NB4 (cell line): ENCODE measurements at regions not wholly inside any gene's neighbourhood (a gene's known extent, or its start where the extent isn't known, plus 50 kb on each side); places are given as distances from the start of the nearest gene placed in this dataset.

Experiments used
- DNase-seq: peaks from one replicate; pipeline ENCODE4 v3.0.0; 2010; ENCODE audit warnings: low read depth
- H3K4me3 ChIP-seq: one replicate; pipeline ENCODE4 v1.5.1; 2011; ENCODE audit warnings: mild to moderate bottlenecking, low read depth, low read length, moderate library complexity
- MYC ChIP-seq: IDR thresholded peaks from 2 replicates; pipeline ENCODE4 v1.6.1; 2011; ENCODE audit warnings: low read depth, low read length
- POLR2A ChIP-seq: IDR thresholded peaks from 2 replicates; pipeline ENCODE4 v1.6.1; 2011; ENCODE audit warnings: mild to moderate bottlenecking; ENCODE audit not compliant: insufficient read length; ENCODE audit errors: extremely low read depth
- TF ChIP-seq, protein P1 (sequence below): IDR thresholded peaks from 2 replicates; pipeline ENCODE4 v1.6.1; 2011; ENCODE audit warnings: low read depth, low read length
- TF ChIP-seq, protein P2 (sequence below): IDR thresholded peaks from one replicate; pipeline ENCODE4 v1.5.1; 2012; ENCODE audit warnings: low read depth, low read length

DNA sequence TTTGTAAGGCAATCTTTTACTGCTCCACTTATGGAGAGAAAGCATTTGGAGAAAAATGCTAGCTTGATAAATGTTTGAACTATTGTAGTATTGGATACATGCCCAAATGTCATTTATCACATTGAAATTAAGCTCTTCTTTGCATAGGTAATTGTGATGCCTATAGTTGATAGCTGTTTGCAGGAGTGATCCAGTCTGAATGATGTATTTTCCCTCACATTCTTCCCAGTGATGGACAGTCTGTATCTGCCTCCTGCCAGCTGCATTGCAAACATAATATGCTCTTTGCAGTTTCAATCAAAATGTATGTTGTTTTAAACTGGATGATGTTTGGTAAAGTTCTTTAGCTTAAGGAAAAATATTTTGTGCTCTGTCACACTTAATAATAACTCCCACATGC is 89.8 kb downstream of the EDNRB start:
- no peak overlapping the region for H3K4me3 ChIP-seq
- TF ChIP-seq, protein P1, sequence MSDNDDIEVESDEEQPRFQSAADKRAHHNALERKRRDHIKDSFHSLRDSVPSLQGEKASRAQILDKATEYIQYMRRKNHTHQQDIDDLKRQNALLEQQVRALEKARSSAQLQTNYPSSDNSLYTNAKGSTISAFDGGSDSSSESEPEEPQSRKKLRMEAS, result no peak
- TF ChIP-seq, protein P2, sequence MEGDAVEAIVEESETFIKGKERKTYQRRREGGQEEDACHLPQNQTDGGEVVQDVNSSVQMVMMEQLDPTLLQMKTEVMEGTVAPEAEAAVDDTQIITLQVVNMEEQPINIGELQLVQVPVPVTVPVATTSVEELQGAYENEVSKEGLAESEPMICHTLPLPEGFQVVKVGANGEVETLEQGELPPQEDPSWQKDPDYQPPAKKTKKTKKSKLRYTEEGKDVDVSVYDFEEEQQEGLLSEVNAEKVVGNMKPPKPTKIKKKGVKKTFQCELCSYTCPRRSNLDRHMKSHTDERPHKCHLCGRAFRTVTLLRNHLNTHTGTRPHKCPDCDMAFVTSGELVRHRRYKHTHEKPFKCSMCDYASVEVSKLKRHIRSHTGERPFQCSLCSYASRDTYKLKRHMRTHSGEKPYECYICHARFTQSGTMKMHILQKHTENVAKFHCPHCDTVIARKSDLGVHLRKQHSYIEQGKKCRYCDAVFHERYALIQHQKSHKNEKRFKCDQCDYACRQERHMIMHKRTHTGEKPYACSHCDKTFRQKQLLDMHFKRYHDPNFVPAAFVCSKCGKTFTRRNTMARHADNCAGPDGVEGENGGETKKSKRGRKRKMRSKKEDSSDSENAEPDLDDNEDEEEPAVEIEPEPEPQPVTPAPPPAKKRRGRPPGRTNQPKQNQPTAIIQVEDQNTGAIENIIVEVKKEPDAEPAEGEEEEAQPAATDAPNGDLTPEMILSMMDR, result no peak
- TF ChIP-seq MYC (no peak), POLR2A (no peak)
- no peak for DNase-seq

DNA sequence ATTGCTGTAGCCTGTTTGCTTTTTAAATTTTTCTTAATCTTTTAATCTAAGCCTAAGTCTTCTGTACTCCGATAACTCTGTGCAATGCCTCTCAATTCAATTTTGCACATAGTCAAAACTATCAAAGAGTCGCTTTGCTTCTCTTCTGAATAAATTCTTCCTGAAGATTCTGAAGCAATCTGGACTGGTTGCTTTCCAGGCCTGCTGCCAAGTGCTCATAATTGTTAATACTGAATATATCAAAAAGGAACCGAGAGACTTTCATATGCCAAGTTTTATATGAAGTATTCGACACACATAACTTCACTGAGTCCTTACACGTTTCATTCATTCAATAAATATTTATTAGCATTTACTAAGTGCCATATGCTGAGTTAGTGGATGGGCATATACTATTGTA is 91.3 kb downstream of the EDNRB start:
- DNase-seq, result no peak
- no peak overlapping the region for H3K4me3 ChIP-seq
- TF ChIP-seq, protein P1, result no peak
- TF ChIP-seq, protein P2, result no peak
- TF ChIP-seq POLR2A (no peak), MYC (no peak)

DNA sequence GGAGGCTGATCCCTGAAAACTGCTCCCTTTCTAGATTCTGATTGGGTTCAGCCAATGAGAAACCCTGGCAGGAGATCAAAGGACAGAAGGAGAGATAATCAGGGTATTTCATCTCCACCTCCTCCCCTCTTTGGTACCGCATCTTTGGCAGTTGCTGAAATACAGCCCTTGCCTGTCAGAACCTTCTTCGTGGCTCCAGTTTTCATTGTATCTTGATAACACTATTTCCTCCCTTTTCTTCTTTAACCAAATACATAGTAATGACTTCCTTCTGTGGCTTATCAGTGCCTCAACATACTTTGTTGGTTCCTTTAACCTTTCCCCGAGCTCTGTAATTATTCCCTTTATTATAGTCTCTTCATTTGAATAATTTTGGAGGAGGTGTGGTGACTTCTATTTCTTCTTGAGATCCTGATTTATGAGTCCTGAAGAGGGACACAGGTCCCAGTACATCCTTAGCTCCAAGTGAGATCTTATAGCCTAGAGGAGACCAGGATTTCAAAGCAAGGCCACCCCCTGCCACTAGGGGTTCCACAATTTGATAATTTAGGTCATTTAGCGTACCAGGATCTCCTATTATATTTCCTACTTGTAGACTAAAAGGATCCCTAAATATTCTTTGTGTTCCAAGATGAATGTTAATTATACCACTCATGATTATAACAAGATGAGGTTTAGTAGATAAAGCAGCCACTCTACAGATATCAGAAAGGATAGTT is 98.0 kb downstream of the EDNRB start:
- TF ChIP-seq, protein P2, result peak; percentile 30
- no peak for TF ChIP-seq MYC
- TF ChIP-seq, protein P1, result no peak
- peak; percentile 7 for DNase-seq

DNA sequence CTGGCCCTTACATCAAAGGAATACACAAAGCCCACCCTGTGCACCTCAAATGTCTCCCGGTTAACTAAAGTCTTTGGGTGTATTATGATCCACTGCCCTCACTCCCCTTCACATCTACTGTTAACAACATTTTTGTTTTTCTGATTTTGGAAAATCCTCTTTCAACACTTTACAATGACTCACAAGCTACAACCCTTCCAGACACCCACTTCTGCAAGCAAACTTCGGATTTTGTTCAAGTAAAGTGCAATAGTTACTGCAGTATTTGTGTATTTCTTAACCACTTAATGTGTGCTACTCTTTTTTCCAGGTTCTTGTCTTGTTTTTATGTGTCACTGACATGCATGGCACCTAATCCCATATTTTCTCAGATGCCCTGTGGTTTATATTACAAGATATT is 101.1 kb downstream of the EDNRB start:
- no peak for DNase-seq
- H3K4me3 ChIP-seq, result no peak overlapping the region
- TF ChIP-seq, protein P1, result no peak
- no peak for TF ChIP-seq MYC
- TF ChIP-seq, protein P2, result no peak
- no peak for TF ChIP-seq POLR2A

More for the DNA sequence above, 98.0 kb downstream of the EDNRB start:
- no peak overlapping the region for H3K4me3 ChIP-seq

DNA sequence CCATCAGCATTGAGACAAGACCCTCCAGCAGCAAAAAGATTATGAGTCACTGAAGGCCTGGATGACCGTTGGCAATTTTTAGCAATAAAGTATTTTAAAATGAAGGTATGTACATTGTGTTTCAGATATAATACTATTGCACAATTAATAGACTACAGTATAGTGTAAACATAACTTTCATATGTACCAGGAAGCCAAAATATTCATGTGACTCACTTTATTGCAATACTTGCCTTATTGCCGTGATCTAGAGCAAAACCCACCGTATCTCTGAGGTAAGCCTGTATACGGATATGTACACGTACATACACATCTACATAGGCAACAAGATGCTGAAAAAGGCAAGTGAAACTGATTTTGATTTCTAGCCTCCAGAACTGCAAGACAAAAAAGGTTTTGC is 103.3 kb downstream of the EDNRB start:
- DNase-seq, result no peak
- no peak overlapping the region for H3K4me3 ChIP-seq
- no peak for TF ChIP-seq MYC
- TF ChIP-seq, protein P1, result no peak
- TF ChIP-seq POLR2A, result no peak
- TF ChIP-seq, protein P2, result no peak
